OCI-LY1 (cell line): ENCODE measurements at regions not wholly inside any gene's neighbourhood (a gene's known extent, or its start where the extent isn't known, plus 50 kb on each side); places are given as distances from the start of the nearest gene placed in this dataset.

Experiments
- H2AFZ ChIP-seq: fragments of 200-600 bp; sonication (generic), shearing (Covaris generic); 2 replicates; pipeline ENCODE4 v1.6.0; 2014; ENCODE audit warnings: antibody characterized with exemption, mild to moderate bottlenecking, low read length
- H3F3A ChIP-seq: fragments of 200-600 bp; sonication (generic), shearing (Covaris generic); 2 replicates; pipeline ENCODE4 v1.6.0; 2014; ENCODE audit warnings: mild to moderate bottlenecking, antibody characterized with exemption, low read length, moderate library complexity; ENCODE audit not compliant: insufficient read depth
- H3K27ac ChIP-seq: fragments of 200-600 bp; sonication (generic); 2 replicates; pipeline ENCODE4 v1.5.1; 2014; ENCODE audit warnings: low read length, mixed run types, mild to moderate bottlenecking, low read depth; ENCODE audit not compliant: poor library complexity, severe bottlenecking
- H3K27me3 ChIP-seq: fragments of 200-600 bp; sonication (generic); 2 replicates; pipeline ENCODE4 v1.6.0; 2014; ENCODE audit warnings: antibody characterized with exemption, mild to moderate bottlenecking, low read length, moderate library complexity; ENCODE audit not compliant: insufficient read depth
- H3K36me3 ChIP-seq: fragments of 200-600 bp; sonication (generic); 2 replicates; pipeline ENCODE4 v1.6.1; 2014; ENCODE audit warnings: mild to moderate bottlenecking, antibody characterized with exemption, low read length, moderate library complexity, mixed read lengths; ENCODE audit not compliant: insufficient read depth
- H3K4me1 ChIP-seq: fragments of 200-600 bp; sonication (generic); 2 replicates; pipeline ENCODE4 v1.5.1; 2014; ENCODE audit warnings: mild to moderate bottlenecking, low read length, moderate library complexity; ENCODE audit not compliant: insufficient read depth, severe bottlenecking
- H3K4me2 ChIP-seq: fragments of 200-600 bp; sonication (generic), shearing (Covaris generic); 2 replicates; pipeline ENCODE4 v1.6.1; 2014; ENCODE audit warnings: low read length
- H3K4me3 ChIP-seq: fragments of 200-600 bp; sonication (generic); 2 replicates; pipeline ENCODE4 v1.5.1; 2014; ENCODE audit warnings: low read length, low read depth, mild to moderate bottlenecking, mixed read lengths; ENCODE audit not compliant: poor library complexity, severe bottlenecking
- H3K79me2 ChIP-seq: fragments of 200-600 bp; shearing (Covaris generic); 2 replicates; pipeline ENCODE4 v1.6.1; 2016; ENCODE audit warnings: mixed run types, low read length, mixed read lengths; ENCODE audit not compliant: insufficient read depth
- H3K9ac ChIP-seq: fragments of 200-600 bp; sonication (generic), shearing (Covaris generic); 2 replicates; pipeline ENCODE4 v1.6.1; 2014; ENCODE audit warnings: mild to moderate bottlenecking, low read length, mixed read lengths
- H3K9me2 ChIP-seq: fragments of 200-600 bp; sonication (generic), shearing (Covaris generic); 2 replicates; pipeline ENCODE4 v1.6.1; 2014; ENCODE audit warnings: low read depth, mild to moderate bottlenecking, low read length, mixed read lengths
- H3K9me3 ChIP-seq: fragments of 200-600 bp; shearing (Covaris generic); 2 replicates; pipeline ENCODE4 v1.6.1; 2014; ENCODE audit warnings: low read length, mixed read lengths
- H4K20me1 ChIP-seq: fragments of 200-600 bp; sonication (generic), shearing (Covaris generic); 2 replicates; pipeline ENCODE4 v1.6.0; 2016; ENCODE audit warnings: mild to moderate bottlenecking, low read length; ENCODE audit not compliant: insufficient read depth
- EZH2 ChIP-seq: fragments of 200-600 bp; sonication (generic), shearing (Covaris generic); IDR thresholded peaks from 2 replicates; pipeline ENCODE4 v1.8.0; 2017; ENCODE audit warnings: borderline replicate concordance, mixed run types, mild to moderate bottlenecking, antibody characterized with exemption, low read length, moderate library complexity, mixed read lengths
- TF ChIP-seq, protein P1 (sequence below): fragments of 200-600 bp; sonication (generic), shearing (Covaris generic); IDR thresholded peaks from 2 replicates; pipeline ENCODE4 v1.5.1; 2017; ENCODE audit warnings: mild to moderate bottlenecking, antibody characterized with exemption, low read length, moderate library complexity, mixed read lengths

DNA sequence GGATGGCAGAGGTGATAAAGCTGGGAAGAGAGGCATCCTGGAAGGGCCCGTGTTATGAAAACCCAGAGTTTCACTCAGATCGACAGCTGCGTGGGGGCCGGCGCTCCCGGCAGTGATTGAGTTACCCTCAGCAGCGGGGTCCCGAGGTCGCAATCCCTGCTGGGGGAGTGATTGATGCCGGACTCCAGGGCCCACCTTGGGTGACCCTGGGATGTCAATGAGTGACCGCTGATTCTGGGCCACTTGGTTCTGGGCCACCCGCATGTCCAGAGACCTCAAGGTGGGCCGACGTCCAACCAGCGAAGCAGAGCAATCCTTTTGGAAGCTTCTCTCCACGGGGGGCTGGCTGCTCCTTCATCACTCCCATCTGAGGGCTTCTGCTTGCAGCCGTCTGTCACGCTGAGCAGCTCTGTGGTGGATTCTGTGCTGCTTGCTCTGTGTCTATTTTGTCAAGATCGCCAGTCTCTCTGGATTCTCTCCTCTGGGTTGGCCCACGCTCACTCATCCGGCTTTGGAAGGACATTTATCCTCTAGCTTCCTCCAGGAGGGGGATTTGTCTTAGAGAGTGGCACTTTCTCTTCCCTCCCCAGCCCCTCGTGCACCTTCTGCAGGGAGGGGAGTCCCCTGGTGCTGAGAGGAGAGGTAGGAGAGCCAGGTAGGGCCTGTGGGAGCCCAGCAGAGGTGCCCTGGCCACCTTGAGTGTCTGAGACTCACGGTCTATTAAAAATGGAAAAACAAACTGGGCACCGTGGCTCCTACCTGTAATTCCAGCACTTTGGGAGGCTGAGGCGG, 110.9 kb upstream of the C1orf174 start:
- Histone ChIP-seq H2AFZ (no peak overlapping the region), H3K27ac (peak overlapping the region; percentile 8), H3K4me3 (no peak overlapping the region), H3K79me2 (no peaks in the 10 kb centered on the region), H4K20me1 (no peaks in the 10 kb centered on the region), H3K4me1 (peaks cover 52% of the 10 kb centered on the region), H3K36me3 (no peaks in the 10 kb centered on the region), H3K9me3 (no peaks in the 10 kb centered on the region; the same call in 1 of the 2 replicates), H3K27me3 (no peaks in the 10 kb centered on the region), H3K9ac (no peak overlapping the region), H3K9me2 (no peaks in the 10 kb centered on the region), H3K4me2 (no peak overlapping the region), H3F3A (peaks cover 27% of the 10 kb centered on the region)
- no peak for TF ChIP-seq EZH2
- TF ChIP-seq, protein P1, sequence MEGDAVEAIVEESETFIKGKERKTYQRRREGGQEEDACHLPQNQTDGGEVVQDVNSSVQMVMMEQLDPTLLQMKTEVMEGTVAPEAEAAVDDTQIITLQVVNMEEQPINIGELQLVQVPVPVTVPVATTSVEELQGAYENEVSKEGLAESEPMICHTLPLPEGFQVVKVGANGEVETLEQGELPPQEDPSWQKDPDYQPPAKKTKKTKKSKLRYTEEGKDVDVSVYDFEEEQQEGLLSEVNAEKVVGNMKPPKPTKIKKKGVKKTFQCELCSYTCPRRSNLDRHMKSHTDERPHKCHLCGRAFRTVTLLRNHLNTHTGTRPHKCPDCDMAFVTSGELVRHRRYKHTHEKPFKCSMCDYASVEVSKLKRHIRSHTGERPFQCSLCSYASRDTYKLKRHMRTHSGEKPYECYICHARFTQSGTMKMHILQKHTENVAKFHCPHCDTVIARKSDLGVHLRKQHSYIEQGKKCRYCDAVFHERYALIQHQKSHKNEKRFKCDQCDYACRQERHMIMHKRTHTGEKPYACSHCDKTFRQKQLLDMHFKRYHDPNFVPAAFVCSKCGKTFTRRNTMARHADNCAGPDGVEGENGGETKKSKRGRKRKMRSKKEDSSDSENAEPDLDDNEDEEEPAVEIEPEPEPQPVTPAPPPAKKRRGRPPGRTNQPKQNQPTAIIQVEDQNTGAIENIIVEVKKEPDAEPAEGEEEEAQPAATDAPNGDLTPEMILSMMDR: no peak

- H3F3A ChIP-seq: no peaks in the 10 kb centered on the region; the same call in 1 of the 2 replicates
- no peak overlapping the region for H2AFZ ChIP-seq
- TF ChIP-seq, protein P1: no peak
- no peak for TF ChIP-seq EZH2
- peak overlapping the region; percentile 12; the same call in 1 of the 2 replicates for H3K9ac ChIP-seq
- no peak overlapping the region for H3K4me2 ChIP-seq
- H3K9me2 ChIP-seq: no peaks in the 10 kb centered on the region
- H3K4me3 ChIP-seq: no peak overlapping the region
- H3K79me2 ChIP-seq: no peaks in the 10 kb centered on the region
- no peaks in the 10 kb centered on the region for H3K9me3 ChIP-seq
- no peaks in the 10 kb centered on the region for H4K20me1 ChIP-seq
- no peaks in the 10 kb centered on the region for H3K27me3 ChIP-seq
- H3K36me3 ChIP-seq: no peaks in the 10 kb centered on the region
- peaks cover 45% of the 10 kb centered on the region for H3K4me1 ChIP-seq
- peak overlapping the region; percentile 63 for H3K27ac ChIP-seq
These were observed 116.5 kb upstream of the C1orf174 start for GRCh38 chr1:4016351-4017130.

GRCh38 chr1:4017636-4018365, 117.7 kb upstream of the C1orf174 start:
- TF ChIP-seq EZH2: no peak
- no peaks in the 10 kb centered on the region for H4K20me1 ChIP-seq
- H3K9me3 ChIP-seq: no peaks in the 10 kb centered on the region
- peaks cover 34% of the 10 kb centered on the region for H3K4me1 ChIP-seq
- H3K9me2 ChIP-seq: no peaks in the 10 kb centered on the region
- peak overlapping the region; percentile 47 for H3K27ac ChIP-seq
- no peaks in the 10 kb centered on the region for H3K79me2 ChIP-seq
- no peak overlapping the region for H3K4me3 ChIP-seq
- H3K9ac ChIP-seq: no peak overlapping the region
- no peaks in the 10 kb centered on the region for H3K27me3 ChIP-seq
- H2AFZ ChIP-seq: no peak overlapping the region
- H3F3A ChIP-seq: no peaks in the 10 kb centered on the region; the same call in 1 of the 2 replicates
- no peaks in the 10 kb centered on the region for H3K36me3 ChIP-seq
- H3K4me2 ChIP-seq: no peak overlapping the region
